Glomerular visceral epithelial cell (primary cell): ENCODE measurements at regions not wholly inside any gene's neighbourhood (a gene's known extent, or its start where the extent isn't known, plus 50 kb on each side); places are given as distances from the start of the nearest gene placed in this dataset.
"Not testable (repeated sequence)": the region's sequence is repeated elsewhere in the genome, so short reads cannot be mapped to it uniquely, and the experiment has no call there.

ENCODE experiments used
- DNase-seq: peaks from one replicate; pipeline ENCODE4 v3.0.0-alpha.2; 2016; ENCODE audit errors: extremely low spot score

DNA sequence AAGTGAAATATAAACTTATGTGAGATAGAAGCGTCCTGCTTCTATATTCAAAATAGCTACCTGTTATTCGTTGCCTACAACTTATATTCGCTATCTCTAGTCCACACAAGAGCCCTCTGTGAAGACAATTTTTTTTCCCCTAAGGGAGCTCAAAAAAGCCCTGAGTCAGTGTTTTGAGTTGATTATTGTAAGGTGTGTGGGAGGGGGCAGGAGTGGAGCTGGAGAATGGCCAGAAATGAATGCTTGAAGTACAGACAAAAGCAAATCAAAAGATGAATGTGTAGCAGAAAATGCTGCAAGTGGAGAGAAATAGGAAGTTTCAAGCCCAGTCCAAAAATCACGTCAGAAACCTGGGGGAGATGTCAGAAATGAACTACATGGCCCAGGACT is 655.0 kb upstream of the LCORL start:
- DNase-seq, result no peak

DNA sequence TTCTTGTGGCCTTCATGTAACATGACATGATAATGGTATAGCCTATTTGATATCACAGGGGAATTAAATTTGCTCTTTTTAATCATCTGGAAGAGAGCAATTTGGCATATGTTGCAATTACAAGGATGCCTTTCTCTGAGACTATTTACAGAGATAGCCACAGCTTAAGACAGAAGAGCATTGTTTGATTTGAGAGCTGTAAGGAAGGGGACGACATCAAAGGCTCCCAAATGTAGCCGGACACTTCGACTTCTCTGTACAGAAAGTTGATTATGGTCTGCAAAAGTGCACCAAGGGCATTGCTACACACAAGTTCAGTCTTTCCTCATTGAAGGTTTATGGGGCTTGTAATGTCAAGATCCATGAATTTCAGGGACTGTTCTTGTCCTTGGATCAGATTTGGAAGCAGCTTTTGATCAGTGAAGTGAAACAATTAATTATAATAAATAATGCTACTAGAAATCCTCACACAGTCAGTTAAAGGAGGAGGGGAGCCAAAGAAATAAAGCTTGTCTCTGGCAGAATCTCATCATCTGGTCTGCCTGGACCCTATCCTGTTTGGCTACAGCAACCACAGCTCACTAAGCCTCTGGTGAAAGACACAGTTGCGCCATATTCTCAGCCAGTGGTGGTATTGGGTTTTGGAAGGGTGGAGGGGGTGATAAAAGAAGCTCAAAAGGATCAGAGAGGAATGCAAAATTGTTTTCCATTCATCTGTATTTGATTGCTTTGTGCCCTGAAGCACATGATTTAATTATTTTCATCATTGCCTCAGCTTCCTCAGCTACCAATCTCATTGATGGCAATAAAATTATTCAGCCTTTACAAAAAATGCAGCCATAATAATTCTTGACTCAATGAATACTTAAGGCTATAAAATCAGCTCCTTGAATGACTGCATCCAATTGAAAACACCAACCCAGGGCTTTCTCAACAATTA is 654.3 kb upstream of the LCORL start:
- DNase-seq, result no peak

DNA sequence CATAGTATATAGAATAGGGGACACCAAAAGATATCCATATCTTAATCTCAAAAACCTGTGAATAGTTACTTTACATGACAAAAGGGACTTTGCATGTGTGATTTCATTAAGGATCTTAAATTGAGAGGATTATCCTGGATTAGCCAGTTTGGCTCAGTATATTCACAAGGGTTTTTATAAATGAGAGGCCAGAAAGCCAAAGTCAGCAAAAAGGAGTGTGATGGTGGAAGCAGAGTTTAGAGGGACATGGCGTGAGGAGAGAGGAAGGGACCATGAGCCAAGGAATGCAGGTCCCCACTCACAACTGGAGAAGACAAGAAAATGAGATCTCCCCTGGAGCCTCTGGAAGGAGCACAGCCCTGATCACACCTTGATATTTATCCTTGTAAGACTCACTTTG is 648.5 kb upstream of the LCORL start:
- DNase-seq, result no peak

DNA sequence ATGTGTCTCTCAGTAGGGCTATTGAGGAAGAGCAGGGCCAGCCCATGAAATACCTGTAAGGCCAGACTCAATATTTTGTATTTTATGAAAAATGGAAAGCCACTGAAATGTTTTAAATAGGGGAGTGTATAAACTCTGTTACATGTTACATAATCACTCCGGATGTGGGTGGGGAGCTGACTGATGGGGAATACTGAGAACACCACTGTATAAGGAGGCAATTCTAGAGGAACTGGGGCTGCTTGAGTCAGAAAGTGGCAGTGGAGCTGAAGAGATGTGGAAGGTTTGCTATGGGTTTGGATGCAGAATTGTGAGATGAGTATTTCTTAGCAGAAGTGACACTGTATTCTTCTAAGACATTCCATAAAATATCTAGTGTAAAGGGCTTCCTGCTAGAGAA is 647.8 kb upstream of the LCORL start:
- no peak for DNase-seq

DNA sequence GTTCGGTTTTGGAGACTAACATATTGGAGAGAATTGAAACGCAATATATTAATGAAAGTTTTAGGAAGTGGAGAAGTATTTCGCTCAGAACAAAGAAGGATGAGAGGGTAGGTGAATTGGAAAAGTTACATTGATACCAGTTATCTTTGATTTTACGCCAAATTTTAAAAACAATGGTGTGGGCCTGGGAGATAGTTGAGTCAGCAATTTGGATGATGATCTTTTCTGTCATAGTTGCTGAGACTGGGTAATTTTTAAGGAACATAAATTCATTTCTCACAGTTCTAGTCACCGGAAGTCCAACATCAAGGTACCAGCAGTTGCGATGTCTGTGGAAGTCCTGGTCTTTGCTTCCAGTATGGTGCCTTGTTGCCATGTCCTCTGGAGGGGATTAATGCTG is 644.8 kb upstream of the LCORL start:
- DNase-seq, result no peak

DNA sequence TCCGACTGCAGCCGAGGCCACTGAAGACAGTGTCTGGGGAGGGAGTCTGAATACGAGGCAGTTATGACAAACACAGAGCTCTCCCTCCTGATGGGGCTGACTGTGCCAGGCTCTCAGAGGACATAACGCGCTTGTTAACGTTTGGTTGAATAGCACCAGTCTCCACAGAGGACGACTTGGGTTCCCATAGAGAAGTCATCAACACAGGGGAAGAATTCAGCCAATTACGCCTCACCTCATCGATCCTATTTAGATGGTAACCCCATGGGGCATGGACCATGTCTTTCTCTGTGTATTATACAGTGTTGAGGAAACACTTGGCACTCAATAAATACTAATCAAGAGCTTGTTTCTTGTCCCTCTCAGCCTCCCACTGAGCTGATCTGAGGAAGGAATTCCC is 642.6 kb upstream of the LCORL start:
- no peak for DNase-seq

DNA sequence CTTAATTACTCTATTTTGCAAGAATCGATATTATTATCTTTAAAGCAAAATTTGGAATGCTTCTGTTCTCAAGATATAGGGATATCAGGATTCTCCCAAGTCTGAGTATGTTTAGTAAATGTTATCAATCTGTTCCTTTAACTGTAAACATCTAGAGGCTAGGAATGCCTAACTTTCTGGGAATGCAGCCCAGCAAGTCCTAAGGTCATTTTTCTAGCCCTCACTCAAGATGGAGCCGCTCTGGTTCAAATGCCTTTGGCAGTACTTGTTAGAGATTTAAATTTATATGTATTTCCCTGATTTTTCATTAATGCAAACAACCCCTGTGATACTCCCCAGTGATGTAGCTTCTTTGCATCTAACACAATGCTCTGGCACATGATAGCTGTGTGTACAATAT is 623.8 kb upstream of the LCORL start:
- no peak for DNase-seq

DNA sequence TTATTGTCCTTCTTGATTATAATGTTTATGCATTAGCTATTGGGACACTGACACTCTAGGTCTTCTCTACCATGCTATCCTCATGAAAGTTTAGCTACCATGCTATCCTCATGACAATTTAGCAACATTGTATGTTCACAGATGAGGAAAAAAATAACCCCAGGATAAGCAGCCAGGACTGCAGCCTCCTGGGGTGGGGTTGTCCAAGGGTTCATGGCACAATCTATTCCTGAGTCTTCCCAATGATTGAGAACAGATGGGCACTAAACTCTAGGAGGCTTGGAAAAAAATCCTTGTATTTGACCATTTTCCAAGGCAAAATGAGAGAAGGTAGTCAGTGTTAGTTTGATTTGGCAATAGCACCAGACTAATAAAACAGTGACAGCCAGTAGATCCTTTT is 619.8 kb upstream of the LCORL start:
- DNase-seq, result no peak

DNA sequence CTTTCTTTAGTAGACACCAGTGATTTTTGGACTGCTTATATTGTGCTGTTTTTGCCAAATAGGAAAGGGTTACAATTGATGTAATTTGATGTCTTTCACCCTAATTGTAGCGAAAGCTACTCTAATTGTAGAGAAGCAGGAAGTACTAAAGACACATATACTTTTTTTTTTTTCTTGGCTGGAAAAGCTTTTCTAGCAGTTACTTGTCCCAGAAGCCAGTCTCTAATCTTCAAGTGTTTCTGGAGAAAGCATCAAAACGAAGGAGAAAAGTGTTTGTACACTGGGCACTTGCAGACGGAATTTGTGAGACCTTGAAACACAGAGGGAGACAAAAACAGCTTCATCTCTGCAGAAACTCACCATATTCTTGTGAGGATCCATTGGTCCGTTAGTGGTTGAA is 616.5 kb upstream of the LCORL start:
- no peak for DNase-seq

DNA sequence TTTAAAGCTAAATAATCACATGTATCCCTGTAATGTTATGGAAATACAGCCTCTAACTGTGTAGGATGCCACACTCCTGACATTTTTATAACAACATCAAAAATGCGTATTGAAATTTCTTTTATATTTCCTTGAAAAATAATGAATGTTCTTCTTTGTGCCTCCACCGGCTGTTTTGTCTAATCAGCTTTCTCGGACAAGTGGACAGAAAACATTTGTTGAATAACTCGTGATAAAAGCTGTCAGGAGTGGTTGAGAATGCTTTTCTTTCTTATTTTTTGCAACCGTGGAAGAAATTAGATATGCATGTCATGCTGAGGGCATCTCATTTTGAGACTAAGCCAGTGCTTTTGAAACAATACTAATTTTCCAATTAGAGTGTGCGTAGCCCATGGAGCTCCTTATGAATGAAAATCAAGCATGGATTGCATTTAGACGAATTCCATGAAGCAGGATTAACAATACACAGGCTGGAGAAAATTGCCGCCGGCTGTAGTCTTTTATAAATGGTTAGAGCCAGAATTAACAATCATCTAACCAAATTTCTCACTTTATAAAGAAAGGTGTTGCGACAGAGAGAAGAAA is 614.5 kb upstream of the LCORL start:
- DNase-seq, result no peak

DNA sequence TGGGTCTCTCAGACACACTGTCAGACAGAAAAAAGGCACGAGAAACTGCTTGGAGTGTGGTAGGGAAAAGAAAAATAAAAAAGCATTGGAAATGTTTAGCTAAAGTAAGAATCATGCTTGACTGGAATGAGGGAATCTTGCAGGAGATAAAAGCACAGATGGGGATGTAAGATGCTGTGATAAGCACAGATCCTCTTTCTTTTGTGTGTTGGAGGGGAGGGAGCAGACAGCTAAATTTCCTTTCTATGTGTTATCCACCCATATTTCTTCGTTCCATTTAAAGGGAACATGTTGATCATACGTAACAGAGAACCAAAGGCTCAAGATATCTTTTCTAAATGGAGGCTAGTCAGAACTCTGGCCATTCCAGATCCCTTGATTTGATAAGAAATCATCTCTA is 614.0 kb upstream of the LCORL start:
- DNase-seq, result no peak

DNA sequence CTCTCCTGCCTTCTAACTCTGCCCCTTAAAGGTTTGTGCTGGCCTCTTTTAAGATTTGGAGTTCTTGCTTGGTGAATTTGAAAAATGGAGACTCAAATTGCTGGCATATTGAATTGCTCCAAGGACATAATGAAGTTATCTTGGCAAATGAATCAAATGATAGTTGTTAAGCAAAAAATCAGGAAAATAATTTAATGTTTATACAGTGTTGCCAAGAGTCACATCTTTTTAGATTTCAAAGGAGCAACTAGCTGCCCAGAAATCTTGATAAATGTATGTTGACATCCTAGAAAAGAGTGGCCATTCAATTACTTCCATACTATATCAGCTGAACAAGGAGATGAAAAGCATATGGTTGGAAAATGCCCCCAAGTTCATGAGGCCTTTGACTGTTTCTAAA is 610.0 kb upstream of the LCORL start:
- no peak for DNase-seq

DNA sequence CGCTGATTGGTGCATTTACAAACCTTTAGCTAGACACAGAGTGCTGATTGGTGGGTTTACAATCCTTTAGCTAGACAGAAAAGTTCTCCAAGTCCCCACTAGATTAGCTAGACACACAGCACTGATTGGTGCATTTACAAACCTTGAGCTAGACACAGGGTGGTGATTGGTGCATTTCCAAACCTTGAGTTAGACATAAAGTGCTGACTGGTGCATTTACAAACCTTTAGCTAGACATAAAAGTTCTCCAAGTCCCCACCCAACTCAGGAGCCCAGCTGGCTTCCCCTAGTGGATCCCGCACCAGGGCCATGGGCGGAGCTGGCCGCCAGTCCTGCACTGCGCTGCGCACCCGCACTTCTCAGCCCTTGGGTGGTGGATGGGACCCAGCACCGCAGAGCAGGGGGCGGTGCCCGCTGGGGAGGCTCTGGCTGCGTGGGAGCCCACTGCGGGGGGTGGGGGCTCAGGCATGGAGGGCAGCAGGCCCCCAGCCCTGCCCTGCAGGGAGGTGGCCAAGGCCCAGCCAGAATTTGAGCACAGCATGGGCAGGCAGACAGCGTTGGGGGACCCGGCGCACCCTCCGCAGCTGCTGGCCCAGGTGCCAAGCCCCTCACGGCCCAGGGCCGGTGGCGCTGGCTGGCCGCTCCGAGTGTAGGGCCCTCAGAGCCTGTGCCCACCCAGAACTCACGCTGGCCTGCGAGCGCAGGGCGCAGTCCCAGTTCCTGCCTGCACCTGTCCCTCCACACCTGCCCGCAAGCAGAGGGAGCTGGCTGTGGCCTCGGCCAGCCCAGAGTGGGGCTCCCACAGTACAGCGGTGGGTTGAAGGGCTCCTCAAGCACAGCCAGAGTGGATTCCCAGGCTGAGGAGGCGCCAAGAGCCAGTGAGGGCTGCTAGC is 608.9 kb upstream of the LCORL start:
- DNase-seq, result no peak

DNA sequence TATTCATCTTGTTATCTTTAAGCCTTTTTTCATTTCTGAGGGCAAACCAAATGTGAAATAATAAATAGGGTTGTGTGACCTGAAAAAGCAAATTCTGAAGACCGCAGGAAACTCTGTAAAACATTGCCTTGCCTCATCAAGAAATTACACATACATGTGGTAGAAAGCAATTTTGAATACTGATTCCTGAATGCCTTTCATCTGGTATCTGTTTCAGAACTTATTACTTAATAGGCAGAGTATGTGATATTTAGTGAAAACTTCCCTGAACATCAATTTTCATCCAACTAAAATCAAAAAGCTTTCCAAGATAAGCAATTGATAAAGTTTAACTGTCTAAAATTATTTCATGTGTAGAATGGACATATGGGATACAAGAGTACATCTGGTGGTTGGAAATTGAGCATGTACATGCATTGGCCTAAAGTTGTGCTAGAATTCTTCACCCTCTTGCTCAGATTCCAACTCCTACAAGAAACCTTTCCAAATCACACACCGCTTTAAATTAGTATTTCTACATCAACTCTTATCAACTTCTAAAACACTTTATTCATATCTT is 606.0 kb upstream of the LCORL start:
- DNase-seq, result no peak

DNA sequence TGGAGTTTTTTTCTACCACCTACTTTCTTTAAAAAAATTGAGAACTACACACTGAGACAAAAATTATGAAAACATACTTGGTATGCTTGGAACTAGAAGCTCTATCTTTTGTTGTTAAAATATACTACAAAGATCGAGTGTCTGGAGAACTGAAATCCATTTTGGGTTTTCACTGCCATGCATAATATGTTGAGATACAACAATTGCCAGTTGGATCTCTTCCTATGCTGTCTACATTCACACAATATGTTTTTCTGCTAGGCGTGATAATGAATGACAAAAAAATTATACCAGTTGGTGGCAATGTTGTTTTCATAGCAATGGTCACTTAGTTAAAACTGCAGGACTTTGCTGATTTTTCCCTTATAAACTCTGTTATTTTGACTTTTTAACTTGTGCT is 605.4 kb upstream of the LCORL start:
- no peak for DNase-seq

DNA sequence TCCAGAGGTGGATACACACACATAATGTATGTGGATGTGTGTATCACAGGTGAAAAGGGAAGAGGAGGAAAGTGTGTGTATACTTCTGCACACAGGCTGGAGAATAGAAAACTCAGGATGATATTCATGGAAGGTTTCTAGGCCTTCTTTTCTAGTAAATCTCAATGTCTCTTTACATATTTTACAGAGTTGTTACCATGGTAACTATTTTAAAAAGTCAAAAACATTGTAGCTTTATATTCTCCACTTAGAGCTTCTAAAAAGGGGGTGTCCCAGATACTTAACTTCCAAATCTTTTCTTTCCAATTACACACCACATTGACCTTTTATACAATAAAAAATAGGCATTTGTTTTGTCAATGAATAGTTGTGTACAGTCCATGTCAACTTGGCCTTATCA is 604.8 kb upstream of the LCORL start:
- no peak for DNase-seq

DNA sequence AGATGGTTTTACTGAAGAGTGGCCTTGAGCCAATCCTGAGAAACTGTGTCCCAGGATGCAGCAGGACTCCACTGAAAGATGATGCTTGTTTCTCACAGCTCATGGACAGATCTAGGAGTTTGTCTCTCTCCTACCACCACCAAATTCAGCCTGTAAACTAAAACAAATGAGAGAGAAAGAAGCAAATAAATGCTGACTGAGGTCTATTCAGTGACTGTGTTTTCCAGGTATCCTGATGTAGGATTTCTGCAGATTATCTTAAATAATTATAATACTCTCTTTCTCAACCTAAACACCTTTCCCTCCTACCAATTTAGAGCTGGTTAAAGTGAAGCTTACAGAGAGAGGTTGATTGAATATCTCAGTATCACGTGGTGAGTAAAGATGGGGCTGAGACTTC is 599.6 kb upstream of the LCORL start:
- no peak for DNase-seq

DNA sequence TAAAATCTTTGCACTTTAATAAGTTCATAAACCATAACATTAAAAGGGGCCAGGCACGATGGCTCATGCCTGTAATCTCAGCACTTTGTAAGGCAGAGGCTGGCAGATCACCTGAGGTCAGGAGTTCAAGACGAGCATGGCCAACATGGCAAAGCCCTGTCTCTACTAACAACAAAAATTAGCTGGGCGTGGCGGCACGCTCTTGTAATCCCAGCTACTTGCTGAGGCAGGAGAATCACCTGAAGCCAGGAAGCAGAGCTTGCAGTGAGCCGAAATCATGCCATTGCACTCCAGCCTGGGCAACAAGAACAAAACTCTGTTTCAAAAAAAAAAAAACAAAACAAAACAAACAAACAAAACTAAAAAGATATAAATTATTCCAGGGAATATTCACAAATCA is 595.2 kb upstream of the LCORL start:
- DNase-seq, result no peak

DNA sequence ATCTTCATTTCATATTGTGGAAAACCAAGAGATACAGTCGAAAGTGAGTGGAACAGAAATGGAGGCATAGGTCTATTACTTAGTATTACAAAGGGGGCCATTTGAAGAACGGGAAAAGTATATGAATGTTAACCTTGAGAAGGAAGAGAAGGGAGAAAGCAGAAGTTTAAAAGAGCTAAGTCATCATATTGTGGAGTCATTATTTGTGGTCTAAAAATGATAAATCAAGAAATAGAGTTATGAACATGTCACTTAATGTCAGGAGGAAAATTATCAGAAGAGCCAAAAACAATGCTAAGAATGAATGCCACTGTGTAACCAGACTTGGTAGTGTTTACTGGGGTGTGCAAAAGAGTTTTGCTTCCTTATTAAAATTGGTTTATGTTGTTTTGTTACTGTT is 589.5 kb upstream of the LCORL start:
- no peak for DNase-seq

DNA sequence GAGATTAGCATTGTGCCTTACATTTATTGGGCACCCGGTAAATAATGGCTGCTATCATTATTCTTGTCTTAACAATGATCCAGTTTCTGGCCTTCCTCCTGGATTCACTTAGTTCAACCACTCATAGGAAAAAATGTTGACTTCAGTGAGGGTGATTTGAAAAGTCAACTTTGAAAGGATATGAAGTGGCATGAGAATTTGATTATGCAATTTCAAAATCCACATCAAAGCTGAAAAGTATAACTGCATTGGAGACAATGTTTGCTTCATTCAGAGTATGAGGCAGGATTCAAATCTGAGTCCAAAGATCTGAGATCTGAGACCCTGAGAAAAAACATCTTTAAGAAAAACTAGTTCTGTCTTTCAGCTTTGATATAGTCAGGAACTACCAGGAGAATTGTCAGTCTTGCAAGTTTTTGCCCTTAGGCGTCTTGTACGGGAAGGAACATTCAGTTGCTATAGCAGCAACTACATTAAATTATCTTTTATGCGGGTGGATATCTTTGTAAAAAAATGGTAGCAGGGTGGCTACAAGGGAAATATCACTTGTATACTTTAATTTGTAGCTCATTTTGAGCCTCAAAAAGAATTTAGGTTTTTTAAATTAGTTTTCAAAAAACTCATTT is 587.5 kb upstream of the LCORL start:
- no peak for DNase-seq

DNA sequence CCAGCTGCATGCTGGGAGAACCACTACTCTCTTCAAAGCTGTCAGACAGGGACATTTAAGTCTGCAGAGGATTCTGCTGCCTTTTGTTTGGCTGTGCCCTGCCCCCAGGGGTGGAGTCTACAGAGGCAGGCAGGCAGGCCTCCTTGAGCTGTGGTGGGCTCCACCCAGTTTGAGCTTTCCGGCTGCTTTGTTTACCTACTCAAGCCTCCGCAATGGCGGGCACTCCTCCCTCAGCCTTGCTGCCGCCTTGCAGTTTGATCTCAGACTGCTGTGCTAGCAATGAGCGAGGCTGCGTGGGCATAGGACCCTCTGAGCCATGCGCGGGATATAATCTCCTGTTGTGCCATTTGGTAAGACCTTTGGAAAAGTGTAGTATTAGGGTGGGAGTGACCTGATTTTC is 581.1 kb upstream of the LCORL start:
- not testable (repeated sequence) for DNase-seq
